ENCODE measurements at regions not wholly inside any gene's neighbourhood (a gene's known extent, or its start where the extent isn't known, plus 50 kb on each side); places are given as distances from the start of the nearest gene placed in this dataset.
"Not testable (repeated sequence)": the region's sequence is repeated elsewhere in the genome, so short reads cannot be mapped to it uniquely, and the experiment has no call there.

DNA sequence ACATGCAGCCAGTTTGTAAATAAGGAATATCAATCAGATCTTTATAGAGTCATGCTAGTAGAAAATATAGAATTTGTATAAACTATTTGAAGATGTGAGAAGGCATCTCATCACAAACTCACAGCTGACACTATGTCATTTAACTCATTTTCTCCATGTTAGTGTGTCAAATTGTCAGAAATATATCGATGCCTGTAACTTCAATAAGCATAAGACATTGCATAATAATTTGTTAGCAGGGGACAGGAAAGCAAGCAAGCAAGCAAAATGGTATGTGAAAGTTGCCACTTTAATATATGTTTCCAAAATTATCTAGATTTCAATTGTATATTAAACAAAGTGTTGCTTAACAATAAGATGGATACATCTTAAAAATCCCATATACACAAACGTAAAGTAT, 571.0 kb downstream of the ARL4A start:
- Mint-ChIP-seq H3K9me3 (no peaks in the 10 kb centered on the region), H3K27me3 (peaks cover 0 to 8% of the 10 kb centered on the region in 2 donors), H3K4me3 (no peak overlapping the region), H3K27ac (no peak overlapping the region), H3K4me1 (ENCODE audit: low read depth in 2 of 2) (no peaks in the 10 kb centered on the region), H3K36me3 (no peaks in the 10 kb centered on the region)
- ATAC-seq (no peak), DNase-seq (ENCODE audit: low spot score) (no peak)

- no peaks in the 10 kb centered on the region for H3K9me3 Mint-ChIP-seq
- no peak overlapping the region for H3K4me3 Mint-ChIP-seq
- no peaks in the 10 kb centered on the region for H3K4me1 Mint-ChIP-seq (ENCODE audit: low read depth in 2 of 2)
- H3K36me3 Mint-ChIP-seq: no peaks in the 10 kb centered on the region
- H3K27ac Mint-ChIP-seq: no peak overlapping the region
- peaks cover 0 to 18% of the 10 kb centered on the region in 2 donors for H3K27me3 Mint-ChIP-seq
- ATAC-seq (no peak), DNase-seq (ENCODE audit: low spot score) (no peak)
Measured at GRCh38 chr7:13259930-13260329, 572.5 kb downstream of the ARL4A start.

GRCh38 chr7:13262929-13263530, 575.6 kb downstream of the ARL4A start:
- H3K36me3 Mint-ChIP-seq: no peaks in the 10 kb centered on the region
- no peaks in the 10 kb centered on the region for H3K9me3 Mint-ChIP-seq
- DNase-seq (ENCODE audit: low spot score): no peak
- no peak overlapping the region for H3K4me3 Mint-ChIP-seq
- peaks cover 2 to 12% of the 10 kb centered on the region in 2 donors for H3K27me3 Mint-ChIP-seq
- H3K27ac Mint-ChIP-seq: no peak overlapping the region
- no peaks in the 10 kb centered on the region for H3K4me1 Mint-ChIP-seq (ENCODE audit: low read depth in 2 of 2)
- ATAC-seq: no peak

- no peaks in the 10 kb centered on the region for H3K4me1 Mint-ChIP-seq (ENCODE audit: low read depth in 2 of 2)
- no peak for ATAC-seq
- no peaks in the 10 kb centered on the region for H3K9me3 Mint-ChIP-seq
- no peak overlapping the region for H3K27ac Mint-ChIP-seq
- DNase-seq (ENCODE audit: low spot score): no peak
- peaks cover 2 to 10% of the 10 kb centered on the region in 2 donors for H3K27me3 Mint-ChIP-seq
- H3K4me3 Mint-ChIP-seq: no peak overlapping the region
- no peaks in the 10 kb centered on the region for H3K36me3 Mint-ChIP-seq
Measured at GRCh38 chr7:13265271-13265670, 577.8 kb downstream of the ARL4A start.

GRCh38 chr7:13274205-13274604, 586.8 kb downstream of the ARL4A start:
- not testable (repeated sequence) for ATAC-seq; H3K9me3 Mint-ChIP-seq; H3K4me1 Mint-ChIP-seq (ENCODE audit: low read depth in 2 of 2); H3K27ac Mint-ChIP-seq; DNase-seq (ENCODE audit: low spot score); H3K4me3 Mint-ChIP-seq; H3K36me3 Mint-ChIP-seq; H3K27me3 Mint-ChIP-seq

- Mint-ChIP-seq H3K27ac (no peak overlapping the region), H3K36me3 (no peaks in the 10 kb centered on the region), H3K4me3 (no peak overlapping the region), H3K9me3 (no peaks in the 10 kb centered on the region), H3K27me3 (no peaks in the 10 kb centered on the region), H3K4me1 (ENCODE audit: low read depth in 2 of 2) (no peaks in the 10 kb centered on the region)
- DNase-seq (ENCODE audit: low spot score): no peak
- ATAC-seq: no peak
Measured at GRCh38 chr7:13276977-13277376, 589.5 kb downstream of the ARL4A start.

- Mint-ChIP-seq H3K4me3 (no peak overlapping the region), H3K27me3 (no peaks in the 10 kb centered on the region), H3K9me3 (no peaks in the 10 kb centered on the region), H3K36me3 (no peaks in the 10 kb centered on the region), H3K27ac (no peak overlapping the region), H3K4me1 (ENCODE audit: low read depth in 2 of 2) (no peaks in the 10 kb centered on the region)
- ATAC-seq (no peak), DNase-seq (ENCODE audit: low spot score) (no peak)
Measured at GRCh38 chr7:13278020-13278419, 590.6 kb downstream of the ARL4A start.

DNA sequence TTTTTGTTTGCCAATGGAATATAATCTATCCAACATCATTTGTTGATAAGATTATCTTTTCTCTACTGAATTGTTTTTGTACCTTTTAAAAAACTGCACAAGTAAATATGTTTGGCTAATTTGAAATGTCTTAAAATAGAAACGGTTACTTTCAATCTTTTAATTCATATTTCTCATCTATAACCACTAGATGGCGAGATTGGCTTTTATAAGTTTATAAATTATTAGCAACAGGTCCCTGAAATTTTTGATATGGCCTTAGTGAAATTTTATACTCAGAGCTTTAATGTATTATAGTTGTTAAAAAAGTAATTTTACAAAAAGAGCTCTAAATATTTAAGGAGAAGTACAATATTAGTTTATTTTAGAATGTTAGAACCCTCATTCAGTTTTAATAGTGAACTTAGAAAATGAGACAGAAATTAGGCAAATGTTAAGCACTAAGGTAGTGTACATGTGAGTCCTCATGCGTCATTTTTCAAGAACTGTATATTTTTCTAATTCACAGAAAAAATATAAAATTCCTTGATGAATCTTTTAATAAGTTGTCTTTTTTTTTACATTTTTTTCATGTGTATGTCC, 592.5 kb downstream of the ARL4A start:
- Mint-ChIP-seq H3K36me3 (no peaks in the 10 kb centered on the region), H3K4me1 (ENCODE audit: low read depth in 2 of 2) (no peaks in the 10 kb centered on the region), H3K27me3 (no peaks in the 10 kb centered on the region), H3K4me3 (no peak overlapping the region), H3K9me3 (no peaks in the 10 kb centered on the region), H3K27ac (no peak overlapping the region)
- ATAC-seq (no peak), DNase-seq (ENCODE audit: low spot score) (no peak)

DNA sequence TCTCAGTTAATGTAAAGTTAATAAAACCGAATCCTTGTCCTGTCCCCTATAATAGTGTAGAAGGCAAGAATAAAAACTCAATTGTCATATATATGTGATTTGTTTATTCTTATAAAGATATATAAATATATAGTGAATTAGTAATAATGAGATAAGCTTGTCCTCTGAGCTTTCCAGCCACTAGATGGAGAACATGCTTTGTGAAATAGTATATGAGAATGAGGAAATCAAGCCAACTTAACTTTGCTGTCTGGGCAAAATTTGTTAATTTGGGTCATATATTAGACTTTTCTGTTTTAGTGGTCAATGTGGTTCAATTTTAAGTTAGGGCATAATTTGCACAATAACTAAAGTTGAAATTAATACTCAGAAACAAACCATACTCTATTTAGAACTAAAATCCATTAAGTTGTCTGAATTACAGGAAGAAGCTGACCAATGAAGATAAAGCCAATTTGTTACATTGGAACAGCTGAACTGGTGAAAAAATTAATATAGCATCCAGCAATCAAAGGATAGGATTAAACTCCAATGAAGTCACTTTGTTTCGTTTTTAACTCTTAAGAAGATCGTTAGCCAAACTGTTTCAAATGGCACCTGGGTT, 595.0 kb downstream of the ARL4A start:
- no peak for ATAC-seq
- no peak overlapping the region for H3K27ac Mint-ChIP-seq

GRCh38 chr7:13286916-13287315, 599.5 kb downstream of the ARL4A start:
- DNase-seq (ENCODE audit: low spot score) (no peak), ATAC-seq (no peak)
- Mint-ChIP-seq H3K4me1 (ENCODE audit: low read depth in 2 of 2) (no peaks in the 10 kb centered on the region), H3K4me3 (no peak overlapping the region), H3K27me3 (no peaks in the 10 kb centered on the region), H3K36me3 (no peaks in the 10 kb centered on the region), H3K9me3 (no peaks in the 10 kb centered on the region), H3K27ac (no peak overlapping the region)

More for the DNA sequence above, 595.0 kb downstream of the ARL4A start:
- Mint-ChIP-seq H3K4me1 (ENCODE audit: low read depth in 2 of 2) (no peaks in the 10 kb centered on the region), H3K4me3 (no peak overlapping the region), H3K9me3 (no peaks in the 10 kb centered on the region), H3K36me3 (no peaks in the 10 kb centered on the region), H3K27me3 (no peaks in the 10 kb centered on the region)
- DNase-seq (ENCODE audit: low spot score): no peak

GRCh38 chr7:13288516-13288915, 601.1 kb downstream of the ARL4A start:
- Mint-ChIP-seq H3K27ac (no peak overlapping the region), H3K27me3 (no peaks in the 10 kb centered on the region), H3K36me3 (no peaks in the 10 kb centered on the region), H3K4me3 (no peak overlapping the region), H3K4me1 (ENCODE audit: low read depth in 2 of 2) (no peaks in the 10 kb centered on the region), H3K9me3 (no peaks in the 10 kb centered on the region)
- DNase-seq (ENCODE audit: low spot score) (no peak), ATAC-seq (no peak)

GRCh38 chr7:13290975-13291374, 603.5 kb downstream of the ARL4A start:
- Mint-ChIP-seq H3K9me3 (no peaks in the 10 kb centered on the region), H3K27ac (no peak overlapping the region), H3K4me1 (ENCODE audit: low read depth in 2 of 2) (no peaks in the 10 kb centered on the region), H3K4me3 (no peak overlapping the region), H3K27me3 (no peaks in the 10 kb centered on the region), H3K36me3 (no peaks in the 10 kb centered on the region)
- ATAC-seq: no peak
- DNase-seq (ENCODE audit: low spot score): no peak

GRCh38 chr7:13293264-13294002, 606.0 kb downstream of the ARL4A start:
- no peaks in the 10 kb centered on the region for H3K27me3 Mint-ChIP-seq
- H3K4me1 Mint-ChIP-seq (ENCODE audit: low read depth in 2 of 2): no peaks in the 10 kb centered on the region
- H3K36me3 Mint-ChIP-seq: no peaks in the 10 kb centered on the region
- H3K27ac Mint-ChIP-seq: no peak overlapping the region
- H3K4me3 Mint-ChIP-seq: no peak overlapping the region
- DNase-seq (ENCODE audit: low spot score) (no peak), ATAC-seq (no peak)
- no peaks in the 10 kb centered on the region for H3K9me3 Mint-ChIP-seq

DNA sequence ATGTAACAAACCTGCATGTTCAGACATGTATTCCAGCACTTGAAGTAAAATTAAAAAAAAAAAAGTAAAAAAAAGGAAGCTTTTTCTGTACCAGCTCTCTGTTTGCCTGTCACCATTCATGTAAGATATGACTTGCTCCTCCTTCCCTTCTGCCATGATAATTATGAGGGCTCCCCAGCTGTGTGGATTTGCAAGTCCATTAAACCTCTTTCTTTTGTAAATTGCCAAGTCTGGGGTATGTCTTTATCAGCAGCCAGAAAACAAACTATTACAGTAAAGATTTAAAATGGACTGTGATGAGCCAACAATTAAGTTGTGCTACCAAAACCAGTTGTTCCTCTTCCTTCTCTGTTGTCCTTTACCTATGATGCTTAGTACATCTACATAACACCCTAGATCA, 619.6 kb downstream of the ARL4A start:
- Mint-ChIP-seq H3K4me1 (ENCODE audit: low read depth in 2 of 2) (no peaks in the 10 kb centered on the region), H3K27me3 (no peaks in the 10 kb centered on the region), H3K36me3 (no peaks in the 10 kb centered on the region), H3K4me3 (no peak overlapping the region), H3K9me3 (peaks cover 11% of the 10 kb centered on the region), H3K27ac (no peak overlapping the region)
- ATAC-seq (no peak), DNase-seq (ENCODE audit: low spot score) (no peak)

Data from natural killer cell treated with Interleukin-12 subunit alpha and Interleukin-12 subunit beta and Interleukin-15 and Interleukin-18, amount 100 ng/mL, for 72 hours (primary cell).